Neural cell (in vitro differentiated cells): ENCODE measurements at regions not wholly inside any gene's neighbourhood (a gene's known extent, or its start where the extent isn't known, plus 50 kb on each side); places are given as distances from the start of the nearest gene placed in this dataset.

Experiments
- CTCF ChIP-seq: fragments of 450-650 bp; IDR thresholded peaks from 2 replicates; pipeline ENCODE4 v1.5.1; 2014; ENCODE audit warnings: antibody characterized with exemption, mild to moderate bottlenecking, moderate library complexity; ENCODE audit not compliant: poor library complexity, severe bottlenecking
- EP300 ChIP-seq: fragments of 450-650 bp; conservative IDR thresholded peaks from 2 replicates; pipeline ENCODE4 v1.6.1; 2014; ENCODE audit warnings: antibody characterized with exemption, mild to moderate bottlenecking, moderate library complexity; ENCODE audit not compliant: poor library complexity, severe bottlenecking
- EZH2 ChIP-seq: fragments of 200-600, 300-800 bp; shearing (Covaris generic), sonication (generic); IDR thresholded peaks from 2 replicates; pipeline ENCODE4 v1.6.1; 2014; ENCODE audit warnings: antibody characterized with exemption, low read length, borderline replicate concordance, mild to moderate bottlenecking; ENCODE audit not compliant: insufficient read depth, poor library complexity, severe bottlenecking
- MXI1 ChIP-seq: fragments of 450-650 bp; conservative IDR thresholded peaks from 2 replicates; pipeline ENCODE4 v1.6.1; 2014; ENCODE audit warnings: antibody characterized with exemption, mild to moderate bottlenecking; ENCODE audit not compliant: poor library complexity, severe bottlenecking
- POLR2AphosphoS5 ChIP-seq: IDR thresholded peaks from 2 replicates; pipeline ENCODE4 v1.6.1; 2012
- RAD21 ChIP-seq: fragments of 450-650 bp; conservative IDR thresholded peaks from 2 replicates; pipeline ENCODE4 v1.6.1; 2014; ENCODE audit warnings: antibody characterized with exemption, mild to moderate bottlenecking, moderate library complexity
- TAF1 ChIP-seq: IDR thresholded peaks from 2 replicates; pipeline ENCODE4 v1.6.1; 2012; ENCODE audit warnings: low read depth
- TF ChIP-seq, protein P1 (sequence below): IDR thresholded peaks from 2 replicates; pipeline ENCODE4 v1.6.1; 2012; ENCODE audit warnings: borderline replicate concordance

GRCh38 chr9:81078555-81078954 is 610.8 kb downstream of the TLE1 start:
- no peak for TF ChIP-seq EP300
- TF ChIP-seq, protein P1, sequence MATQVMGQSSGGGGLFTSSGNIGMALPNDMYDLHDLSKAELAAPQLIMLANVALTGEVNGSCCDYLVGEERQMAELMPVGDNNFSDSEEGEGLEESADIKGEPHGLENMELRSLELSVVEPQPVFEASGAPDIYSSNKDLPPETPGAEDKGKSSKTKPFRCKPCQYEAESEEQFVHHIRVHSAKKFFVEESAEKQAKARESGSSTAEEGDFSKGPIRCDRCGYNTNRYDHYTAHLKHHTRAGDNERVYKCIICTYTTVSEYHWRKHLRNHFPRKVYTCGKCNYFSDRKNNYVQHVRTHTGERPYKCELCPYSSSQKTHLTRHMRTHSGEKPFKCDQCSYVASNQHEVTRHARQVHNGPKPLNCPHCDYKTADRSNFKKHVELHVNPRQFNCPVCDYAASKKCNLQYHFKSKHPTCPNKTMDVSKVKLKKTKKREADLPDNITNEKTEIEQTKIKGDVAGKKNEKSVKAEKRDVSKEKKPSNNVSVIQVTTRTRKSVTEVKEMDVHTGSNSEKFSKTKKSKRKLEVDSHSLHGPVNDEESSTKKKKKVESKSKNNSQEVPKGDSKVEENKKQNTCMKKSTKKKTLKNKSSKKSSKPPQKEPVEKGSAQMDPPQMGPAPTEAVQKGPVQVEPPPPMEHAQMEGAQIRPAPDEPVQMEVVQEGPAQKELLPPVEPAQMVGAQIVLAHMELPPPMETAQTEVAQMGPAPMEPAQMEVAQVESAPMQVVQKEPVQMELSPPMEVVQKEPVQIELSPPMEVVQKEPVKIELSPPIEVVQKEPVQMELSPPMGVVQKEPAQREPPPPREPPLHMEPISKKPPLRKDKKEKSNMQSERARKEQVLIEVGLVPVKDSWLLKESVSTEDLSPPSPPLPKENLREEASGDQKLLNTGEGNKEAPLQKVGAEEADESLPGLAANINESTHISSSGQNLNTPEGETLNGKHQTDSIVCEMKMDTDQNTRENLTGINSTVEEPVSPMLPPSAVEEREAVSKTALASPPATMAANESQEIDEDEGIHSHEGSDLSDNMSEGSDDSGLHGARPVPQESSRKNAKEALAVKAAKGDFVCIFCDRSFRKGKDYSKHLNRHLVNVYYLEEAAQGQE: no peak
- no peak for TF ChIP-seq TAF1
- TF ChIP-seq CTCF: no peak
- TF ChIP-seq POLR2AphosphoS5: no peak
- no peak for TF ChIP-seq MXI1
- no peak for TF ChIP-seq EZH2
- TF ChIP-seq RAD21: no peak
